H9 (cell line): ENCODE measurements at regions not wholly inside any gene's neighbourhood (a gene's known extent, or its start where the extent isn't known, plus 50 kb on each side); places are given as distances from the start of the nearest gene placed in this dataset.

ENCODE experiments used
- DNase-seq: peaks from one replicate; pipeline ENCODE4 v3.0.0-alpha.2; 2017
- H2AFZ ChIP-seq: one replicate; pipeline ENCODE4 v1.6.1; 2013; ENCODE audit warnings: mild to moderate bottlenecking, low read length, control low read depth, moderate library complexity
- H2AK5ac ChIP-seq: 2 replicates; pipeline ENCODE4 v1.6.1; 2013; ENCODE audit warnings: low read length, control low read depth, mixed read lengths; ENCODE audit not compliant: insufficient read length
- H2BK120ac ChIP-seq: one replicate; pipeline ENCODE4 v1.6.1; 2013; ENCODE audit warnings: low read depth, mild to moderate bottlenecking, low read length, control low read depth, inconsistent platforms; ENCODE audit not compliant: poor library complexity, severe bottlenecking
- H2BK12ac ChIP-seq: 2 replicates; pipeline ENCODE4 v1.6.1; 2013; ENCODE audit warnings: low read length, control low read depth, mixed read lengths, low read depth; ENCODE audit not compliant: insufficient read length
- H2BK15ac ChIP-seq: 2 replicates; pipeline ENCODE4 v1.6.1; 2013; ENCODE audit warnings: low read depth, low read length, control low read depth
- H2BK20ac ChIP-seq: one replicate; pipeline ENCODE4 v1.6.1; 2013; ENCODE audit warnings: low read depth, mild to moderate bottlenecking, low read length, control low read depth, inconsistent platforms; ENCODE audit not compliant: poor library complexity, severe bottlenecking
- H2BK5ac ChIP-seq: 2 replicates; pipeline ENCODE4 v1.6.1; 2013; ENCODE audit warnings: low read length, control low read depth, mixed read lengths; ENCODE audit not compliant: insufficient read length
- H3K14ac ChIP-seq: 2 replicates; pipeline ENCODE4 v1.6.1; 2013; ENCODE audit warnings: low read length, control low read depth; ENCODE audit not compliant: insufficient read depth
- H3K18ac ChIP-seq: 2 replicates; pipeline ENCODE4 v1.6.1; 2013; ENCODE audit warnings: low read depth, mild to moderate bottlenecking, mixed read lengths, low read length, control low read depth; ENCODE audit not compliant: insufficient read length
- H3K23ac ChIP-seq: 2 replicates; pipeline ENCODE4 v1.6.1; 2013; ENCODE audit warnings: low read length, control low read depth, mixed read lengths, low read depth; ENCODE audit not compliant: insufficient read length
- H3K23me2 ChIP-seq: 2 replicates; pipeline ENCODE4 v1.6.1; 2013; ENCODE audit warnings: low read depth, mild to moderate bottlenecking, mixed read lengths, low read length, control low read depth; ENCODE audit not compliant: insufficient read length, poor library complexity, severe bottlenecking
- H3K27ac ChIP-seq: 2 replicates; pipeline ENCODE4 v1.5.1; 2013; ENCODE audit warnings: low read length, control low read depth, mixed read lengths, low read depth; ENCODE audit not compliant: insufficient read length
- H3K27me3 ChIP-seq: 2 replicates; pipeline ENCODE4 v1.6.1; 2013; ENCODE audit warnings: low read length, control low read depth, inconsistent platforms; ENCODE audit not compliant: insufficient read depth
- H3K4ac ChIP-seq: 2 replicates; pipeline ENCODE4 v1.6.1; 2013; ENCODE audit warnings: low read depth, mild to moderate bottlenecking, control low read depth, inconsistent platforms, low read length, moderate library complexity
- H3K4me1 ChIP-seq: 2 replicates; pipeline ENCODE4 v1.6.1; 2013; ENCODE audit warnings: low read length, control low read depth, inconsistent platforms; ENCODE audit not compliant: insufficient read depth
- H3K4me2 ChIP-seq: 2 replicates; pipeline ENCODE4 v1.6.1; 2013; ENCODE audit warnings: low read length, control low read depth, mixed read lengths; ENCODE audit not compliant: insufficient read length, insufficient read depth
- H3K56ac ChIP-seq: 2 replicates; pipeline ENCODE4 v1.6.1; 2013; ENCODE audit warnings: low read depth, mild to moderate bottlenecking, mixed read lengths, low read length, control low read depth; ENCODE audit not compliant: insufficient read length
- H3K79me1 ChIP-seq: 2 replicates; pipeline ENCODE4 v1.6.1; 2013; ENCODE audit warnings: low read depth, mild to moderate bottlenecking, moderate library complexity, low read length, control low read depth, inconsistent platforms; ENCODE audit not compliant: insufficient read depth, poor library complexity, severe bottlenecking
- H3K79me2 ChIP-seq: 2 replicates; pipeline ENCODE4 v1.6.1; 2013; ENCODE audit warnings: low read length, control low read depth, inconsistent platforms; ENCODE audit not compliant: insufficient read depth
- H3K9ac ChIP-seq: 2 replicates; pipeline ENCODE4 v1.6.1; 2013; ENCODE audit warnings: low read length, control low read depth, mixed read lengths; ENCODE audit not compliant: insufficient read length; ENCODE audit errors: extremely low read depth
- H3K9me3 ChIP-seq: one replicate; pipeline ENCODE4 v1.6.1; 2013; ENCODE audit warnings: low read depth, low read length, inconsistent platforms; ENCODE audit not compliant: control insufficient read depth
- H3T11ph ChIP-seq: one replicate; pipeline ENCODE4 v1.6.1; 2013; ENCODE audit warnings: mild to moderate bottlenecking, low read length, control low read depth, inconsistent platforms
- H4K20me1 ChIP-seq: one replicate; pipeline ENCODE4 v1.6.1; 2013; ENCODE audit not compliant: control insufficient read depth, insufficient read length, insufficient read depth
- H4K5ac ChIP-seq: 2 replicates; pipeline ENCODE4 v1.6.1; 2013; ENCODE audit warnings: low read depth, mild to moderate bottlenecking, mixed read lengths, low read length, control low read depth; ENCODE audit not compliant: insufficient read length
- H4K8ac ChIP-seq: replicated peaks from 2 replicates; pipeline ENCODE4 v1.6.1; 2013; ENCODE audit warnings: low read length, control low read depth, mixed read lengths, low read depth; ENCODE audit not compliant: insufficient read length
- H4K91ac ChIP-seq: 2 replicates; pipeline ENCODE4 v1.6.1; 2013; ENCODE audit warnings: low read depth, mild to moderate bottlenecking, moderate library complexity, mixed read lengths, low read length, control low read depth; ENCODE audit not compliant: insufficient read length
- H3K27ac Mint-ChIP-seq, 3 experiments: 2 replicates in 2 of 3; 3 replicates in 1 of 3; pipeline ENCODE4 v1.8.0; 2020 to 2021; ENCODE audit warnings: mixed read lengths in 3 of 3, mild to moderate bottlenecking in 1 of 3, moderate library complexity in 1 of 3
- H3K27me3 Mint-ChIP-seq: 2 replicates; pipeline ENCODE4 v1.8.0; 2021; ENCODE audit warnings: low read depth, mild to moderate bottlenecking, moderate library complexity, mixed read lengths
- H3K36me3 Mint-ChIP-seq, 3 experiments: 2 replicates in 2 of 3; 3 replicates in 1 of 3; pipeline ENCODE4 v1.8.0; 2020 to 2021; ENCODE audit warnings: low read depth in 3 of 3, mixed read lengths in 3 of 3; ENCODE audit not compliant: insufficient read depth in 1 of 3
- H3K4me1 Mint-ChIP-seq, 2 experiments: 2 replicates each; pipeline ENCODE4 v1.8.0; 2020; ENCODE audit warnings: mixed read lengths in 2 of 2
- H3K4me3 Mint-ChIP-seq, 2 experiments: 2 replicates in 1 of 2; 3 replicates in 1 of 2; pipeline ENCODE4 v1.8.0; 2020 to 2021; ENCODE audit warnings: mild to moderate bottlenecking in 2 of 2, mixed read lengths in 2 of 2, moderate library complexity in 1 of 2
- H3K9me3 Mint-ChIP-seq, 2 experiments: 2 replicates in 1 of 2; 3 replicates in 1 of 2; pipeline ENCODE4 v1.8.0; 2020; ENCODE audit warnings: mild to moderate bottlenecking in 2 of 2, mixed read lengths in 2 of 2, moderate library complexity in 1 of 2
- WGBS: extraction: QIAGEN DNeasy Blood & Tissue Kit; methylation state at CpG from one replicate; pipeline ENCODE4 v1.1.7; 2013; ENCODE audit warnings: missing lambda C conversion rate, low lambda C conversion rate, mixed read lengths; ENCODE audit not compliant: insufficient read length; ENCODE audit errors: extremely low coverage; 5-methylcytosine and 5-hydroxymethylcytosine counted together
- TF ChIP-seq, protein P1 (sequence below): fragments of 200-600 bp; sonication (generic); conservative IDR thresholded peaks from 3 replicates; pipeline ENCODE4 v1.8.0; 2021; ENCODE audit warnings: antibody characterized with exemption, mild to moderate bottlenecking

DNA sequence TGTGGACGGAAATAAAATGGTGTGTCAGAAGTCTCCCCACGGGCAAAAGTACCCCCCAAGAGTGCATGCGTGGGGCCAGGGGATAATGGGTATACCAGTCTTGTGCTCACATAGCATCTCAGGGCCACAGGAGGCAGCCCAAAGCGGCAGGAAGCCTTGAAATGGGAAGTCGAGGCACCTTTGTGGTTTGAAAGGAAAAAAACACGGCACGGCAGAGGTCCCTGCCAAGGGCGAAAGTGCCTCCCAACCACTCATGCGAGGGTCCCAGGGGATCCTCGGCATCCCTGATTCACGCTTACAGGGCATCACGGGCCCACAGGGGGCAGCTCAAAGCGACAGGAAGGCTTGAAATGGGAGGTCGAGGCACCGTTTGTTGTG, 583.2 kb downstream of the ALG10 start:
- Histone ChIP-seq H2BK120ac (no peak overlapping the region), H3K4ac (no peak overlapping the region), H3K27ac (no peak overlapping the region), H3K79me2 (no peaks in the 10 kb centered on the region), H4K8ac (no peak overlapping the region), H2AK5ac (no peak overlapping the region), H3K4me1 (no peaks in the 10 kb centered on the region), H3T11ph (no peak overlapping the region), H3K23me2 (no peaks in the 10 kb centered on the region), H2BK20ac (no peak overlapping the region), H3K27me3 (no peaks in the 10 kb centered on the region), H2BK15ac (no peak overlapping the region), H2BK5ac (no peak overlapping the region), H3K9me3 (peaks cover 74% of the 10 kb centered on the region), H3K4me2 (no peak overlapping the region), H3K56ac (no peak overlapping the region), H3K14ac (no peak overlapping the region), H3K79me1 (no peaks in the 10 kb centered on the region), H2BK12ac (no peak overlapping the region), H3K23ac (no peak overlapping the region), H2AFZ (no peak overlapping the region), H4K20me1 (no peaks in the 10 kb centered on the region), H4K5ac (no peak overlapping the region), H4K91ac (no peak overlapping the region), H3K18ac (no peak overlapping the region), H3K9ac (no peak overlapping the region)
- no peak overlapping the region for H3K27ac Mint-ChIP-seq
- TF ChIP-seq, protein P1, sequence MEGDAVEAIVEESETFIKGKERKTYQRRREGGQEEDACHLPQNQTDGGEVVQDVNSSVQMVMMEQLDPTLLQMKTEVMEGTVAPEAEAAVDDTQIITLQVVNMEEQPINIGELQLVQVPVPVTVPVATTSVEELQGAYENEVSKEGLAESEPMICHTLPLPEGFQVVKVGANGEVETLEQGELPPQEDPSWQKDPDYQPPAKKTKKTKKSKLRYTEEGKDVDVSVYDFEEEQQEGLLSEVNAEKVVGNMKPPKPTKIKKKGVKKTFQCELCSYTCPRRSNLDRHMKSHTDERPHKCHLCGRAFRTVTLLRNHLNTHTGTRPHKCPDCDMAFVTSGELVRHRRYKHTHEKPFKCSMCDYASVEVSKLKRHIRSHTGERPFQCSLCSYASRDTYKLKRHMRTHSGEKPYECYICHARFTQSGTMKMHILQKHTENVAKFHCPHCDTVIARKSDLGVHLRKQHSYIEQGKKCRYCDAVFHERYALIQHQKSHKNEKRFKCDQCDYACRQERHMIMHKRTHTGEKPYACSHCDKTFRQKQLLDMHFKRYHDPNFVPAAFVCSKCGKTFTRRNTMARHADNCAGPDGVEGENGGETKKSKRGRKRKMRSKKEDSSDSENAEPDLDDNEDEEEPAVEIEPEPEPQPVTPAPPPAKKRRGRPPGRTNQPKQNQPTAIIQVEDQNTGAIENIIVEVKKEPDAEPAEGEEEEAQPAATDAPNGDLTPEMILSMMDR = no peak
- H3K4me1 Mint-ChIP-seq = no peaks in the 10 kb centered on the region
- WGBS = no CpG with 5 or more reads among the region's 15 CpGs
- H3K4me3 Mint-ChIP-seq = no peak overlapping the region
- H3K27me3 Mint-ChIP-seq = peaks cover 5% of the 10 kb centered on the region
- H3K9me3 Mint-ChIP-seq = peaks cover 92 to 93% of the 10 kb centered on the region in 2 experiments
- no peak for DNase-seq
- H3K36me3 Mint-ChIP-seq = peaks cover 7 to 27% (median 13%) of the 10 kb centered on the region in 3 experiments; a peak in 6 of 7 replicates
